GM12891 (cell line): ENCODE measurements at regions not wholly inside any gene's neighbourhood (a gene's known extent, or its start where the extent isn't known, plus 50 kb on each side); places are given as distances from the start of the nearest gene placed in this dataset.

Experiments used
- DNase-seq: peaks from one replicate; pipeline ENCODE4 v3.0.0; 2011; ENCODE audit warnings: low spot score; ENCODE audit not compliant: insufficient read length
- FAIRE-seq: peaks from 2 replicates; lab custom pipeline; 2011; peaks lifted over from hg19 to GRCh38; lab: Jason Lieb, UNC
- PAX5 ChIP-seq: IDR thresholded peaks from 2 replicates; pipeline ENCODE4 v1.6.1; 2011; ENCODE audit warnings: low read length, moderate library complexity, mild to moderate bottlenecking; ENCODE audit not compliant: insufficient read depth, severe bottlenecking
- POLR2A ChIP-seq: IDR thresholded peaks from 2 replicates; pipeline ENCODE4 v1.6.1; 2011; ENCODE audit warnings: low read depth, low read length, control low read depth
- POLR2AphosphoS5 ChIP-seq: IDR thresholded peaks from 2 replicates; pipeline ENCODE4 v1.6.1; 2011; ENCODE audit warnings: low read depth, low read length, control low read depth
- POU2F2 ChIP-seq: IDR thresholded peaks from 2 replicates; pipeline ENCODE4 v1.6.1; 2011; ENCODE audit warnings: low read depth, mild to moderate bottlenecking, control low read depth, low read length, moderate library complexity
- SPI1 ChIP-seq: IDR thresholded peaks from 2 replicates; pipeline ENCODE4 v1.6.1; 2011; ENCODE audit warnings: low read depth, low read length, control low read depth
- TAF1 ChIP-seq: IDR thresholded peaks from 2 replicates; pipeline ENCODE4 v1.6.1; 2011; ENCODE audit warnings: low read depth, low read length, control low read depth

GRCh38 chr4:147362938-147363337 lies 118.0 kb upstream of the EDNRA start:
- no peak for DNase-seq
- no peak for FAIRE-seq
- no peak for TF ChIP-seq PAX5

DNA sequence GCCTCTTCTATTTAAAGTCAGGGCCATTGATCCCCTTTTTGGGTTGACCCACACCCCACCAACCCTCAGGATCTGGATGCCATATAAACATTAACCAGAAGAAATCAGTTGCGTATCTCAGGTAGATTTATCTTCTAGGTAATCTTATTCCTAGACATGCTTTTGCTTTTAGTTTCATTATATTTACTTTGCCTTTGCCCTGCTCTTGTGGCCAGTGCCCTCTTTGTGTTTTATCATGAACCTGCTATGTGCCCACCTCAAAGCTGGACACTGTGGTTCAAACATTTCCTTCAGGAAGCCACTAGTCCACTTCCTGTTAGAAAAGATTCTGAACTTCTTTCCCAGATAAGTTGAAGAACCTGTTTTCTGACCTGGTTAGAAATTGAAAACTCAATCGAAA lies 117.4 kb upstream of the EDNRA start:
- FAIRE-seq, result no peak
- TF ChIP-seq TAF1, result no peak
- no peak for TF ChIP-seq POLR2AphosphoS5
- no peak for TF ChIP-seq POU2F2
- no peak for TF ChIP-seq PAX5
- TF ChIP-seq SPI1, result no peak
- TF ChIP-seq POLR2A, result no peak

GRCh38 chr4:147365396-147365795 lies 115.5 kb upstream of the EDNRA start:
- no peak for TF ChIP-seq SPI1
- TF ChIP-seq POLR2A, result no peak
- TF ChIP-seq TAF1, result no peak
- TF ChIP-seq POLR2AphosphoS5, result no peak
- no peak for TF ChIP-seq PAX5
- no peak for TF ChIP-seq POU2F2
- no peak for FAIRE-seq
- no peak for DNase-seq

More for the DNA sequence above, 117.4 kb upstream of the EDNRA start:
- no peak for DNase-seq

GRCh38 chr4:147366164-147366563 lies 114.7 kb upstream of the EDNRA start:
- DNase-seq, result no peak
- no peak for FAIRE-seq
- TF ChIP-seq POLR2AphosphoS5 (no peak), POLR2A (no peak), POU2F2 (no peak), TAF1 (no peak), PAX5 (no peak), SPI1 (no peak)

- TF ChIP-seq POU2F2, result no peak
- TF ChIP-seq POLR2AphosphoS5, result no peak
- no peak for TF ChIP-seq SPI1
- no peak for TF ChIP-seq PAX5
- TF ChIP-seq POLR2A, result no peak
- no peak for TF ChIP-seq TAF1
- FAIRE-seq (no peak), DNase-seq (no peak)
Observed at GRCh38 chr4:147367891-147368290, 113.0 kb upstream of the EDNRA start.

DNA sequence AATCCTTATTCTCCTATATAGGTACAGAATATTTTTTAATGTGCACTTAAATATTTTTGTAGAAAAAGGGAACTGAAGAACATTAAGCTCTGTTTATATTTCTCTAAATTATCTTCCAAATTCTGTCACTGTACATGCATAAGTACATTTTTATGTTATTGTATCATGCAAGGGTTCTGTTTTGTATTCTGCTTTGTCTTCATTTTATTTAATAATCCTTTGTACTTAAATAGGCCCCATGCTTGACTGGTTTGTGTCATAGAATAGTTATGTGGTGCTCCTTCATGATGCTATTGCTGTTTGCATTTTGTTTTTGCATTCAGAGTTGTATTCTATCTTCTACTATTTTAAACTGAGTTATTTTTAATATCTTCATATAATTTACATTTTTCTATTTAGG lies 111.9 kb upstream of the EDNRA start:
- FAIRE-seq, result no peak
- TF ChIP-seq POLR2A (no peak), SPI1 (no peak), PAX5 (no peak), POLR2AphosphoS5 (no peak), TAF1 (no peak), POU2F2 (no peak)
- DNase-seq, result no peak

DNA sequence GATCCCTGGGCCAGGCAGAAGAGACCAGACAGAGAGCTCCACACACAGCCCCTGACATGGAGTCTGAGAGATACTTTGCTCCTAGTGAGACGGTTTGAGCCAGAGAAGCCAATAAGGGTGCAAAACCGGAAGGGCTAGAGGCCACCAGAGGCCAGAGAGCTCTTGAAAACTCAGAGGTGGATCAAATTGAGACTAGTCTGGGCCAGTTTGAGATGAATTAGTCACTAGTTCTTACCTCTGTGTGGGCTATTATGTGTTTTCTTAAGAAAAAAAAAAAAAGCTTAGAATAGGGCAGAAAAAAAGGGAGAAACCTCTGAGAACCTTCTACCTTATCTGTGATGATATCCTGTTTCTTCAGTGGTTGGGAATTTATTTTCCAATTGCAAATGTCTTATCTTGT lies 110.4 kb upstream of the EDNRA start:
- DNase-seq (no peak), FAIRE-seq (no peak)
- no peak for TF ChIP-seq POU2F2
- no peak for TF ChIP-seq POLR2AphosphoS5
- no peak for TF ChIP-seq SPI1

- TF ChIP-seq POU2F2 (no peak), SPI1 (no peak), POLR2A (no peak), POLR2AphosphoS5 (no peak), TAF1 (no peak), PAX5 (no peak)
- DNase-seq (no peak), FAIRE-seq (no peak)
Observed at GRCh38 chr4:147370881-147371280, 110.0 kb upstream of the EDNRA start.

GRCh38 chr4:147371661-147372060 lies 109.2 kb upstream of the EDNRA start:
- DNase-seq (no peak), FAIRE-seq (no peak)
- TF ChIP-seq POLR2AphosphoS5 (no peak), PAX5 (no peak), TAF1 (no peak), POU2F2 (no peak), SPI1 (no peak), POLR2A (no peak)

- DNase-seq, result no peak
- TF ChIP-seq PAX5 (no peak), POLR2AphosphoS5 (no peak), POU2F2 (no peak), SPI1 (no peak), TAF1 (no peak), POLR2A (no peak)
- FAIRE-seq, result no peak
Observed at GRCh38 chr4:147378780-147379179, 102.1 kb upstream of the EDNRA start.

DNA sequence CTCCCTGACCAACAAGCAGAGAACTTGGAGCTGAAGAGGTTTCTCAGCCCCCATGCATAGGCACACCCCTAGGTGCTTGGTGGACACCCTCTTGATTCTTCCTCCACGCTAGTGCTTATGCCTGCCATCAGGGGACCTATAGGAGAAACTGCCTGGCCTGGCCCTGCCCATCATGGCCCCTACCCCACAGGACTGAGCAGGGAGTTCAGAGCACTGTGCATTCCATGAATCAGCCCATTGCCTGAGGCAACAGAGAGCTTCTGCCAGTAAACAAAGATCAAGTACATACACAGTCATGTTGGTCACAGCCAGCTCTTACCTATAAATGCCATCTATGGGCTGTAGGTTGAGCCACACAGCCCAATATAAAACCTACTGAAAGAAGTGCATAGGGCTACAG lies 99.1 kb upstream of the EDNRA start:
- TF ChIP-seq POU2F2 (no peak), PAX5 (no peak), POLR2A (no peak), TAF1 (no peak), POLR2AphosphoS5 (no peak), SPI1 (no peak)

DNA sequence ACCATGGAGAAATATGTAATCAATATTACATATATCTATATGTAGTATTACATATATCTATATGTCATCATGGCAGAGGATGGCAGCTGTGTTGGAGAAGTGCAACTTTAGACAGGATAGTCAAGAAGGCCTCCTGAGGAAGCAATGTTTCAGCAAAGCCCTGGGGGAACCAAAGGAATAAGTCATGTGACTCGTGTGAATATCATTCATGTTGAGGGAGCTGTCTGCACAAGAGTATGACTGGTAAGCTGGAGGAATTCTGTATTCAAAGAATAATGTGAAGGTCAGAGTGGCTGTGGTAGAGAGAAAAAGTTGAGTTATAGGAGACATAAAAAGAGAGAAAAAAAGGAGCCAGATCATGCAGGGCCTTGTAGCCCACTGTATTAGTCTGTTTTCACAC lies 92.9 kb upstream of the EDNRA start:
- no peak for TF ChIP-seq SPI1
- no peak for TF ChIP-seq TAF1
- TF ChIP-seq PAX5, result no peak
- TF ChIP-seq POLR2A, result no peak
- no peak for TF ChIP-seq POU2F2
- no peak for TF ChIP-seq POLR2AphosphoS5
- FAIRE-seq (no peak), DNase-seq (no peak)

More for the DNA sequence above, 99.1 kb upstream of the EDNRA start:
- FAIRE-seq (no peak), DNase-seq (no peak)
